Neural cell (in vitro differentiated cells): ENCODE measurements at regions not wholly inside any gene's neighbourhood (a gene's known extent, or its start where the extent isn't known, plus 50 kb on each side); places are given as distances from the start of the nearest gene placed in this dataset.

Experiments used
- EP300 ChIP-seq: fragments of 450-650 bp; conservative IDR thresholded peaks from 2 replicates; pipeline ENCODE4 v1.6.1; 2014; ENCODE audit warnings: antibody characterized with exemption, mild to moderate bottlenecking, moderate library complexity; ENCODE audit not compliant: poor library complexity, severe bottlenecking
- EZH2 ChIP-seq: fragments of 200-600, 300-800 bp; shearing (Covaris generic), sonication (generic); IDR thresholded peaks from 2 replicates; pipeline ENCODE4 v1.6.1; 2014; ENCODE audit warnings: antibody characterized with exemption, low read length, borderline replicate concordance, mild to moderate bottlenecking; ENCODE audit not compliant: insufficient read depth, poor library complexity, severe bottlenecking
- POLR2AphosphoS5 ChIP-seq: IDR thresholded peaks from 2 replicates; pipeline ENCODE4 v1.6.1; 2012
- TAF1 ChIP-seq: IDR thresholded peaks from 2 replicates; pipeline ENCODE4 v1.6.1; 2012; ENCODE audit warnings: low read depth
- TF ChIP-seq, protein P1 (sequence below): fragments of 450-650 bp; IDR thresholded peaks from 2 replicates; pipeline ENCODE4 v1.5.1; 2014; ENCODE audit warnings: antibody characterized with exemption, mild to moderate bottlenecking, moderate library complexity; ENCODE audit not compliant: poor library complexity, severe bottlenecking
- TF ChIP-seq, protein P2 (sequence below): IDR thresholded peaks from 2 replicates; pipeline ENCODE4 v1.6.1; 2012; ENCODE audit warnings: borderline replicate concordance

DNA sequence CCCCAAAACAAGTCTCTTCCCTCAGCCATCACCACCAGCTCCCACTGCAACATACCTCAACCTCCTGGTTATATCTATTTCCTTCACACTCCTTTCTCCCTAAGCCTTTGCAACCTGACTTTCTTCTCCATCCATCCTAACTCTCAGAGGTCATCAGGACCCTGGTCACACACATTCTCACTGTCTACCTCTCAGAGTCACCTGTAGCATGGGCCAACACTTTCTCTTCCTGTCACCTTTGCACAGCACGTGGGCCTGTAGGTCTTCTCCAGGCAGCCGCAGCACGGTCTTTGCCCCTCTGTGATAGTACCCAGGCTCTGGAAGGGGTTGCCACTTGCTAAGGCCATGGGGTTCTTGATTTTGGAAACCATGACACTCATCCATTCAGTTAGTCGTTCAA is 921.1 kb downstream of the UQCRFS1 start:
- TF ChIP-seq, protein P1, sequence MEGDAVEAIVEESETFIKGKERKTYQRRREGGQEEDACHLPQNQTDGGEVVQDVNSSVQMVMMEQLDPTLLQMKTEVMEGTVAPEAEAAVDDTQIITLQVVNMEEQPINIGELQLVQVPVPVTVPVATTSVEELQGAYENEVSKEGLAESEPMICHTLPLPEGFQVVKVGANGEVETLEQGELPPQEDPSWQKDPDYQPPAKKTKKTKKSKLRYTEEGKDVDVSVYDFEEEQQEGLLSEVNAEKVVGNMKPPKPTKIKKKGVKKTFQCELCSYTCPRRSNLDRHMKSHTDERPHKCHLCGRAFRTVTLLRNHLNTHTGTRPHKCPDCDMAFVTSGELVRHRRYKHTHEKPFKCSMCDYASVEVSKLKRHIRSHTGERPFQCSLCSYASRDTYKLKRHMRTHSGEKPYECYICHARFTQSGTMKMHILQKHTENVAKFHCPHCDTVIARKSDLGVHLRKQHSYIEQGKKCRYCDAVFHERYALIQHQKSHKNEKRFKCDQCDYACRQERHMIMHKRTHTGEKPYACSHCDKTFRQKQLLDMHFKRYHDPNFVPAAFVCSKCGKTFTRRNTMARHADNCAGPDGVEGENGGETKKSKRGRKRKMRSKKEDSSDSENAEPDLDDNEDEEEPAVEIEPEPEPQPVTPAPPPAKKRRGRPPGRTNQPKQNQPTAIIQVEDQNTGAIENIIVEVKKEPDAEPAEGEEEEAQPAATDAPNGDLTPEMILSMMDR = no peak
- TF ChIP-seq POLR2AphosphoS5 (no peak), EZH2 (no peak), TAF1 (no peak), EP300 (no peak)
- TF ChIP-seq, protein P2, sequence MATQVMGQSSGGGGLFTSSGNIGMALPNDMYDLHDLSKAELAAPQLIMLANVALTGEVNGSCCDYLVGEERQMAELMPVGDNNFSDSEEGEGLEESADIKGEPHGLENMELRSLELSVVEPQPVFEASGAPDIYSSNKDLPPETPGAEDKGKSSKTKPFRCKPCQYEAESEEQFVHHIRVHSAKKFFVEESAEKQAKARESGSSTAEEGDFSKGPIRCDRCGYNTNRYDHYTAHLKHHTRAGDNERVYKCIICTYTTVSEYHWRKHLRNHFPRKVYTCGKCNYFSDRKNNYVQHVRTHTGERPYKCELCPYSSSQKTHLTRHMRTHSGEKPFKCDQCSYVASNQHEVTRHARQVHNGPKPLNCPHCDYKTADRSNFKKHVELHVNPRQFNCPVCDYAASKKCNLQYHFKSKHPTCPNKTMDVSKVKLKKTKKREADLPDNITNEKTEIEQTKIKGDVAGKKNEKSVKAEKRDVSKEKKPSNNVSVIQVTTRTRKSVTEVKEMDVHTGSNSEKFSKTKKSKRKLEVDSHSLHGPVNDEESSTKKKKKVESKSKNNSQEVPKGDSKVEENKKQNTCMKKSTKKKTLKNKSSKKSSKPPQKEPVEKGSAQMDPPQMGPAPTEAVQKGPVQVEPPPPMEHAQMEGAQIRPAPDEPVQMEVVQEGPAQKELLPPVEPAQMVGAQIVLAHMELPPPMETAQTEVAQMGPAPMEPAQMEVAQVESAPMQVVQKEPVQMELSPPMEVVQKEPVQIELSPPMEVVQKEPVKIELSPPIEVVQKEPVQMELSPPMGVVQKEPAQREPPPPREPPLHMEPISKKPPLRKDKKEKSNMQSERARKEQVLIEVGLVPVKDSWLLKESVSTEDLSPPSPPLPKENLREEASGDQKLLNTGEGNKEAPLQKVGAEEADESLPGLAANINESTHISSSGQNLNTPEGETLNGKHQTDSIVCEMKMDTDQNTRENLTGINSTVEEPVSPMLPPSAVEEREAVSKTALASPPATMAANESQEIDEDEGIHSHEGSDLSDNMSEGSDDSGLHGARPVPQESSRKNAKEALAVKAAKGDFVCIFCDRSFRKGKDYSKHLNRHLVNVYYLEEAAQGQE = no peak
